Ishikawa (cell line): ENCODE measurements at regions not wholly inside any gene's neighbourhood (a gene's known extent, or its start where the extent isn't known, plus 50 kb on each side); places are given as distances from the start of the nearest gene placed in this dataset.

Experiments
- CEBPB ChIP-seq: IDR thresholded peaks from 2 replicates; pipeline ENCODE4 v1.6.1; 2012
- CREB1 ChIP-seq: IDR thresholded peaks from 2 replicates; pipeline ENCODE4 v1.6.1; 2012; ENCODE audit warnings: low read depth
- EGR1 ChIP-seq: IDR thresholded peaks from 2 replicates; pipeline ENCODE4 v1.6.1; 2012
- EP300 ChIP-seq: IDR thresholded peaks from 2 replicates; pipeline ENCODE4 v1.6.1; 2012; ENCODE audit warnings: borderline replicate concordance
- FOXM1 ChIP-seq: IDR thresholded peaks from 2 replicates; pipeline ENCODE4 v1.6.1; 2012; ENCODE audit warnings: low read depth, borderline replicate concordance
- MAX ChIP-seq: IDR thresholded peaks from 2 replicates; pipeline ENCODE4 v1.6.1; 2012
- NFIC ChIP-seq: IDR thresholded peaks from 2 replicates; pipeline ENCODE4 v1.6.1; 2012
- RAD21 ChIP-seq: IDR thresholded peaks from 2 replicates; pipeline ENCODE4 v1.6.1; 2012; ENCODE audit warnings: low read depth
- REST ChIP-seq: IDR thresholded peaks from 2 replicates; pipeline ENCODE4 v1.6.1; 2012; ENCODE audit warnings: low read depth, mild to moderate bottlenecking
- TAF1 ChIP-seq: IDR thresholded peaks from 2 replicates; pipeline ENCODE4 v1.6.1; 2012; ENCODE audit warnings: low read depth, mild to moderate bottlenecking
- TEAD4 ChIP-seq: IDR thresholded peaks from 2 replicates; pipeline ENCODE4 v1.6.1; 2012
- USF1 ChIP-seq: IDR thresholded peaks from 2 replicates; pipeline ENCODE4 v1.6.1; 2012
- ZBTB7A ChIP-seq: IDR thresholded peaks from 2 replicates; pipeline ENCODE4 v1.6.1; 2012; ENCODE audit warnings: low read depth

GRCh38 chr13:50711996-50712395 is 131.5 kb downstream of the DLEU7 start:
- no peak for TF ChIP-seq NFIC
- TF ChIP-seq EP300: no peak
- TF ChIP-seq RAD21: no peak
- no peak for TF ChIP-seq TEAD4
- TF ChIP-seq ZBTB7A: no peak
- TF ChIP-seq MAX: no peak
- no peak for TF ChIP-seq FOXM1
- TF ChIP-seq CEBPB: no peak
- TF ChIP-seq CREB1: no peak
- TF ChIP-seq REST: no peak
- no peak for TF ChIP-seq TAF1
- no peak for TF ChIP-seq USF1
- TF ChIP-seq EGR1: no peak
